Lower leg skin (tissue), 4 donors: ENCODE measurements at regions not wholly inside any gene's neighbourhood (a gene's known extent, or its start where the extent isn't known, plus 50 kb on each side); places are given as distances from the start of the nearest gene placed in this dataset.

Source experiments
- DNase-seq, 2 donors: peaks; one replicate each; pipeline ENCODE4 v3.0.0-alpha.2; 2019; ENCODE audit warnings: low spot score in 2 of 2
- H3K4me3 ChIP-seq: fragments of 200-600 bp; sonication (generic); 2 replicates; pipeline ENCODE4 v1.5.1; 2017; ENCODE audit warnings: mild to moderate bottlenecking, low read depth; ENCODE audit not compliant: poor library complexity, severe bottlenecking
- POLR2A ChIP-seq, 2 donors: fragments of 450-650 bp; IDR thresholded peaks; one replicate each; pipeline ENCODE4 v1.6.1; 2016 to 2017; ENCODE audit warnings: antibody characterized with exemption in 2 of 2, mild to moderate bottlenecking in 1 of 2, moderate library complexity in 1 of 2
- WGBS, 2 donors: methylation state at CpG; one replicate each; pipeline ENCODE4 v1.1.5; 2018; 5-methylcytosine and 5-hydroxymethylcytosine counted together
- intact Hi-C: fragments of 100-400 bp; cut with DNase I; formaldehyde crosslinking; loops from one replicate; pipeline ENCODE4 v1.15.0; 2023; ENCODE audit warnings: low total_unique reads
- TF ChIP-seq, protein P1 (sequence below), 3 donors: fragments of 450-650 bp; IDR thresholded peaks; one replicate each; pipeline ENCODE4 v1.5.1; 2016; ENCODE audit warnings: antibody characterized with exemption in 3 of 3, mild to moderate bottlenecking in 3 of 3, moderate library complexity in 2 of 3

DNA sequence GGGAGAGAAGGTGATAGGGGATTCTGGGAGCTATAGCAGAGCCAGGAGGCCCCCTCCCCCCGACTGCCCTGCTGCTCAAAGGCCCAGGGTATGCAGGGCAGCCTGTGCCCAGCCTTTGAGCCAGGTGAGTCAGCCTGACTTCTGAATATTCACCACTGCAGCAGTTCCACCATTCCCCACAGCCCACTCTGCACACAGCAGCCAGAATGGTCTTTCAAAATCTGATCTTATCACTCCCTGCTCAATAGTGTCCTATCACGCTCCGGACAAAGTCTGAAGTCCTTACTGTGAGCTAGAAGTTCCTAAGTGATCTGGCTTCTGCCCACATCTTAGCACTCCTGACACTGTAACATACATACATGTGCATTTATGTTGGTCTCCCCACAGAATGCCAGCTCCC is 111.7 kb downstream of the BUD13 start:
- WGBS, 2 donors = 78 to 79% methylated on average over 3 of the region's 3 CpGs
- TF ChIP-seq, protein P1, sequence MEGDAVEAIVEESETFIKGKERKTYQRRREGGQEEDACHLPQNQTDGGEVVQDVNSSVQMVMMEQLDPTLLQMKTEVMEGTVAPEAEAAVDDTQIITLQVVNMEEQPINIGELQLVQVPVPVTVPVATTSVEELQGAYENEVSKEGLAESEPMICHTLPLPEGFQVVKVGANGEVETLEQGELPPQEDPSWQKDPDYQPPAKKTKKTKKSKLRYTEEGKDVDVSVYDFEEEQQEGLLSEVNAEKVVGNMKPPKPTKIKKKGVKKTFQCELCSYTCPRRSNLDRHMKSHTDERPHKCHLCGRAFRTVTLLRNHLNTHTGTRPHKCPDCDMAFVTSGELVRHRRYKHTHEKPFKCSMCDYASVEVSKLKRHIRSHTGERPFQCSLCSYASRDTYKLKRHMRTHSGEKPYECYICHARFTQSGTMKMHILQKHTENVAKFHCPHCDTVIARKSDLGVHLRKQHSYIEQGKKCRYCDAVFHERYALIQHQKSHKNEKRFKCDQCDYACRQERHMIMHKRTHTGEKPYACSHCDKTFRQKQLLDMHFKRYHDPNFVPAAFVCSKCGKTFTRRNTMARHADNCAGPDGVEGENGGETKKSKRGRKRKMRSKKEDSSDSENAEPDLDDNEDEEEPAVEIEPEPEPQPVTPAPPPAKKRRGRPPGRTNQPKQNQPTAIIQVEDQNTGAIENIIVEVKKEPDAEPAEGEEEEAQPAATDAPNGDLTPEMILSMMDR (IDR thresholded peaks at IDR 0.05) = no peak
- TF ChIP-seq POLR2A (IDR thresholded peaks at IDR 0.05) = no peak
- peak in 1 of 2 donors; percentile 29 for DNase-seq
- H3K4me3 ChIP-seq = no peak overlapping the region
- intact Hi-C loops = no loop called here

- H3K4me3 ChIP-seq = no peak overlapping the region
- 62 to 71% methylated on average over 7 of the region's 7 CpGs for WGBS, 2 donors
- TF ChIP-seq POLR2A (IDR thresholded peaks at IDR 0.05) = no peak
- TF ChIP-seq, protein P1 (IDR thresholded peaks at IDR 0.05) = no peak
- intact Hi-C loops = no loop called here
- peak in 1 of 2 donors; percentile 54 for DNase-seq
Measured at GRCh38 chr11:116660011-116660410, 112.8 kb downstream of the BUD13 start.

- peak in 1 of 2 donors; percentile 68 for DNase-seq
- WGBS, 2 donors = 85 to 89% methylated on average over 14 of the region's 14 CpGs
- intact Hi-C loops = no loop called here
- no peak overlapping the region for H3K4me3 ChIP-seq
- no peak for TF ChIP-seq POLR2A (IDR thresholded peaks at IDR 0.05)
- TF ChIP-seq, protein P1 (IDR thresholded peaks at IDR 0.05) = no peak
Measured at GRCh38 chr11:116658876-116659535, 113.8 kb downstream of the BUD13 start.

- DNase-seq = peak in 1 of 2 donors; percentile 49
- intact Hi-C loops = no loop called here
- no peak for TF ChIP-seq POLR2A (IDR thresholded peaks at IDR 0.05)
- TF ChIP-seq, protein P1 (IDR thresholded peaks at IDR 0.05) = no peak
- WGBS, 2 donors = 78 to 84% methylated on average over 11 of the region's 11 CpGs
- H3K4me3 ChIP-seq = no peak overlapping the region
Measured at GRCh38 chr11:116657842-116658825, 114.7 kb downstream of the BUD13 start.

GRCh38 chr11:116656011-116656410 is 116.8 kb downstream of the BUD13 start:
- no peak overlapping the region for H3K4me3 ChIP-seq
- TF ChIP-seq, protein P1 (IDR thresholded peaks at IDR 0.05) = no peak
- TF ChIP-seq POLR2A (IDR thresholded peaks at IDR 0.05) = no peak
- intact Hi-C loops = no loop called here
- peak in 1 of 2 donors; percentile 48 for DNase-seq
- 82 to 86% methylated on average over 4 of the region's 4 CpGs for WGBS, 2 donors
